GM18511 (cell line): ENCODE measurements at regions not wholly inside any gene's neighbourhood (a gene's known extent, or its start where the extent isn't known, plus 50 kb on each side); places are given as distances from the start of the nearest gene placed in this dataset.

ENCODE experiments used
- ATAC-seq: cut with Tn5 transposase; IDR thresholded peaks from one replicate; pipeline ENCODE4 v1.9.1; 2021; ENCODE audit warnings: mild to moderate bottlenecking, moderate library complexity; ENCODE audit not compliant: unreplicated experiment

- no peak for ATAC-seq
Observed at GRCh38 chr5:89380635-89381034, 497.7 kb upstream of the MEF2C start.

GRCh38 chr5:89377767-89378455, 494.9 kb upstream of the MEF2C start:
- no peak for ATAC-seq

- ATAC-seq: no peak
Observed at GRCh38 chr5:89374818-89375521, 492.0 kb upstream of the MEF2C start.

GRCh38 chr5:89374144-89374784, 491.3 kb upstream of the MEF2C start:
- ATAC-seq: no peak

- no peak for ATAC-seq
Observed at GRCh38 chr5:89372176-89372575, 489.2 kb upstream of the MEF2C start.

GRCh38 chr5:89371646-89372045, 488.7 kb upstream of the MEF2C start:
- no peak for ATAC-seq

- ATAC-seq: no peak
Observed at GRCh38 chr5:89359046-89359445, 476.1 kb upstream of the MEF2C start.

GRCh38 chr5:89353837-89354551, 471.0 kb upstream of the MEF2C start:
- peak; percentile 64 for ATAC-seq

GRCh38 chr5:89351975-89352374, 469.0 kb upstream of the MEF2C start:
- no peak for ATAC-seq

- no peak for ATAC-seq
Observed at GRCh38 chr5:89351222-89351621, 468.2 kb upstream of the MEF2C start.

GRCh38 chr5:89350684-89351083, 467.7 kb upstream of the MEF2C start:
- ATAC-seq: no peak

- no peak for ATAC-seq
Observed at GRCh38 chr5:89349246-89349980, 466.4 kb upstream of the MEF2C start.

- ATAC-seq: no peak
Observed at GRCh38 chr5:89346573-89346972, 463.6 kb upstream of the MEF2C start.

GRCh38 chr5:89343666-89344065, 460.7 kb upstream of the MEF2C start:
- peak; percentile 93 for ATAC-seq

GRCh38 chr5:89342106-89342876, 459.3 kb upstream of the MEF2C start:
- ATAC-seq: peak; percentile 29

GRCh38 chr5:89338935-89339334, 456.0 kb upstream of the MEF2C start:
- no peak for ATAC-seq

- no peak for ATAC-seq
Observed at GRCh38 chr5:89336111-89336510, 453.1 kb upstream of the MEF2C start.

- ATAC-seq: no peak
Observed at GRCh38 chr5:89330140-89330539, 447.2 kb upstream of the MEF2C start.

GRCh38 chr5:89327608-89328007, 444.6 kb upstream of the MEF2C start:
- no peak for ATAC-seq

- no peak for ATAC-seq
Observed at GRCh38 chr5:89324990-89325389, 442.0 kb upstream of the MEF2C start.
